CD4-positive, alpha-beta T cell treated with Interleukin-12 subunit alpha and Interleukin-12 subunit beta, for 1 hour (primary cell): ENCODE measurements at regions not wholly inside any gene's neighbourhood (a gene's known extent, or its start where the extent isn't known, plus 50 kb on each side); places are given as distances from the start of the nearest gene placed in this dataset.

Experiments
- DNase-seq: peaks from one replicate; pipeline ENCODE4 v3.0.0-alpha.2; 2020

- DNase-seq, result no peak
These were observed 189.7 kb downstream of the BRD1 start for GRCh38 chr22:49638001-49638400.

DNA sequence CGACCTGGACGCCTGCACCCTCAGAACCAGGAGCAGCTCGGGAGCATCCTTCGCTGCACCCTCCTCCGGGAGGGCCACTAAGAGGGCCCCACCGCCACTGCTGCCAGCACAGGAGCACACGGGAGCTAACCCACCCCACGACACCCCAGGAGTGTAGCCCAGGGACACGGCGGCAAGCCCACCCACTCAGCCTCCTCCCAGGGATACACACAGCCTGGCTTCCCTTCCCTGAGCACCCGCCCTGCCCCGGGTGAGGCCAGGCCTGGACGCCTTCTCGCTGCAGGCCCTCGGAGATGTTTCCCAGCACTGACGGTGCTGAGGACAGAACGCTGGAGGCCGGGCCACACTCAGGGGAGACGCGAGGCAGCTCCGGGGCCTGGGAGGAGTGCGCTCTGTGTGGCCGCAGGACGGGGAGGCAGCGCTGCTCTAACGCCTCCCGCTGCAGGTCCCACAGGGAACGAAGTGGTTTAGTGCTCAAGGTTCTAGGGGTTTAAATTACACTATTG lies 190.4 kb downstream of the BRD1 start:
- no peak for DNase-seq

GRCh38 chr22:49636649-49637048 lies 191.0 kb downstream of the BRD1 start:
- no peak for DNase-seq

- no peak for DNase-seq
These were observed 191.5 kb downstream of the BRD1 start for GRCh38 chr22:49636214-49636613.

GRCh38 chr22:49634006-49634772 lies 193.5 kb downstream of the BRD1 start:
- DNase-seq, result no peak

DNA sequence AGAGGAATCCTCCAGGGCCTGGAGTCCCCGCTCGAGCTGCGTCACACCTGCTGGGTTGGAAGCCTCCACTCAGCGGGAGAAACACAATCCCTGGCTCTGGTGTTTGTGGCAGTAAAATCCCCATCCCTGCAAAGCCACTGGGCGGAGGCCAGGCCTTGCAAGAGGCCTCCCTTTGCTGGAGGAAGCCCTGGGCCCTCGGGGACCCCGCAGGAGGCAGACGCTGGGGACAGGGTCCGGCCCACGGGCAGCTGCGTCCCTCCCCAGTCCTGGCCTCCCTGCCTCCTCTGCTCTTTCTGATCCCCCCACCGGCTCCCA lies 194.7 kb downstream of the BRD1 start:
- DNase-seq, result no peak

- peak; percentile 11 for DNase-seq
These were observed 195.3 kb downstream of the BRD1 start for GRCh38 chr22:49632199-49633009.

- DNase-seq, result no peak
These were observed 197.2 kb downstream of the BRD1 start for GRCh38 chr22:49630448-49630946.

DNA sequence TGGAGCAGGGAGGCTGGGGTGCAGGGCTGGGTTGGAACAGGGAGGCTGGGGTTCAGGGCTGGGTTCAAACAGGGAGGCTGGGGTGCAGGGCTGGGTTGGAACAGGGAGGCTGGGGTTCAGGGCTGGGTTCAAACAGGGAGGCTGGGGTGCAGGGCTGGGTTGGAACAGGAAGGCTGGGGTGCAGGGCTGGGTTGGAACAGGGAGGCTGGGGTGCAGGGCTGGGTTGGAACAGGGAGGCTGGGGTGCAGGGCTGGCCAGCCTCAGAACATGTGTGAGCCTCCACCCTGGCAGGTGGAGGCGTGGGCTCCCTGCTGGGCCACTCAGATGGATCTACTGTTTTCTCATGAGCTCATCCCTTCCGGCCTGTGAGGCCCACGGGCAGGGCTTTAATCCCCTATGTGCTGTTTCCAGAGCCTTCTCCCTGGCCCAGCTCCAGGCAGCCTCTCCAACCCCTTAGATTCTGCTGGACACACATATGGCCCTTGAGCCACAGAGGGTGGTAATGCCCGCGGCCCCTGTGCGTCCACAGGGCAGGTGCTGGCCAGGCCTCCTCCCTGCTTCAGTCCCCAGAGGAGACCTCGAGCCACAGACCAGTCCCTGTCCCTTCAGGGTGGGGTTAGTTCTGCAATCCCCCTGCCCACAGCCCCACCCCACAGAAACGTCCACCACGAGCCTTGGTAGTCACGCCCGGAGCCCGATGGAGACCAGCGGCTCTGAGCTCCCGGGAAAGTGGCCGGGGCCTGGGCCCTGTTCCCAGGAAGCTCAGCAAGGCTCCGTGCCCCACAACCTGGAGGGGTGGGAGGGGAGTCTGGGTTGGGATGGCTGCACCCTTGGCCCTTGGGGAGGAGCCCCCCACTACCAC lies 197.9 kb downstream of the BRD1 start:
- no peak for DNase-seq

GRCh38 chr22:49629261-49629570 lies 198.5 kb downstream of the BRD1 start:
- no peak for DNase-seq

GRCh38 chr22:49628391-49629260 lies 199.0 kb downstream of the BRD1 start:
- DNase-seq, result no peak

DNA sequence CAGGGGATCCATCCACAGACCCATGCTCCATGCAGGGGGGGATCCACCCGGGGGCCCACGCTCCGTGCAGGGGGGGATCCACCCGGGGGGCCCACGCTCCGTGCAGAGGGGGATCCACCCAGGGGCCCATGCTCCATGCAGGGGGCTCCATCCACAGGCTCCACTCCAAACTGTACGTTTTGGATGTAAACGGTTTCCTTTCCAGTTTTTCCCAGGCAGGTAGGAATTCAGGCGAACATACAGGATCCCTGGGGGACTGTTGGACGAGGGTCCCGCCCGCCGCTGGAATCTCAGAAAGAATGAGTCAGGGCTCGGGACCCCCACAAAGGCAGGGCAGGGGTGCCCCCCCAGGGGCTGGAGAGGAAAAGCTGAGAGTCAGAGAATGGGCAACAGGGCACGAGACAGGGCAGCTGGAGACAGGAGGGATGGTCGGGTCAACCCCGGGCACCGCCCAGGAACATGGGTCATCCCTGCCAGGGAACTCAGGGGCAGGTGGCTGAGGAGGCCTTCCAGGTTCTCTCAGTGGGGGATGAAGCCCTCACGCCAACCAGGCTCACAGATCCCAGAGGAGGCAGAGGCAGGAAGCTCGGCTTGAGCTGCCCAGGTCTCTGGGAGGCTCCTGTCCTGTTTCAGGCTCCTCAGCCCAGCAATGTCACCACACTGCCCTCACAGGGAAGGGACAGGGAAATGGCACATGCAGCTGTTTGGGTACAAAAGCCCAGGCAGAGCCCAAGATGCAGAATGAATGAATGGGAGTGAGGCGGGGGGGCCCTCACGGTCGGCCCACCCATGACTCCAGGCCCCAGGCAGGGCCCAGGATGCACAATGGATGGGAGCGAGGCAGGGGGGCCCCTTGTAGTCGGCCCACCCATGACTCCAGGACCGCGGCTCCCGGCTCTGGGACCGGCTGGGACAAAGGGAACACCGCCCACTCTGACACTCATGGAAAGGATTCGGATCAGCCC lies 200.2 kb downstream of the BRD1 start:
- no peak for DNase-seq

GRCh38 chr22:49626361-49627216 lies 201.1 kb downstream of the BRD1 start:
- no peak for DNase-seq

GRCh38 chr22:49624421-49625177 lies 203.1 kb downstream of the BRD1 start:
- DNase-seq, result no peak

- DNase-seq, result no peak
These were observed 204.0 kb downstream of the BRD1 start for GRCh38 chr22:49623715-49624114.

- DNase-seq, result no peak
These were observed 204.5 kb downstream of the BRD1 start for GRCh38 chr22:49623176-49623575.

DNA sequence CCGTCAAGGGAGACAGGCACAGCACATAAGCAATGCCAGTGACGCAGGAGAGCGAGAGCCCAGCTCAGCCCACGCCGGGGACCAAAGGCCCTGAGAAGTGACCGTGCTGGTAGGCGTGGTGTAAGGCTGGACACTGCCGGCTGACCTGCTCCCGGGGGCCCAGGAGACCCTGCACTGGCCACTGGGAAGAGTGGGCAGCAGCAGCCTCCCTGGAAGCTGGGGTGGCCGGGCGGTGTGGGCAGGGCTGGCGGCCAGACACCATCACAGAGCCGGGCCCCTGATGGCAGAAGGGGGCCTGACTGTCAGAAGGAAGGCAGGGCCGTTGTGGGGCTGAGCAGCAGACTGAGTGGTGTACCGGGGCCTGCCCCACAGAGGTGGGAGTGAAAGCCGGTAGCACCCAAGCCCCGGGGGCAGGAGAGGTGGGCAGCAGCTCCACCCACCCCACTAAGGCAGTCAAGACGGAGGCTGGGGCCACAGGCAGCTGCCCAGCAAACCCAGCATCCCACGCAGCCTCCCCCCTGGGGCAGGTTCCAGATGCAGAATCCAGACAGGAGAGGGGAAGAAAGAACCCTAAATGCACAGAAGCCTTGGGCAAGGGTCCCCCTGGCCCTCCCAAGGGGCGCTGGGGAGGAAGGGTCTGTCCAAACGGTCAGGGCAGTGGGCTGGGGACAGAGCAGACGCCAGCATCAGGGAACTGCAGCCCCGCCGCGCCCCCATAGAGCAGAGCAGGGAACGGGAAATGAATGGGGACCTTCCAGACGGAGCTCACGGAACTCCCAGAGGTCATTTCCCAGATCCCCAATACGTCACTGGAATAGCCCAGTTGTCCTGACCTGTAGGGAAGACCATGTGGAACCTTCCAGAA lies 205.2 kb downstream of the BRD1 start:
- DNase-seq, result no peak

- no peak for DNase-seq
These were observed 206.0 kb downstream of the BRD1 start for GRCh38 chr22:49621601-49622210.
